ENCODE measurements at regions not wholly inside any gene's neighbourhood (a gene's known extent, or its start where the extent isn't known, plus 50 kb on each side); places are given as distances from the start of the nearest gene placed in this dataset.

- no peak for TF ChIP-seq CTCF (IDR thresholded peaks at IDR 0.05; ENCODE audit: insufficient read depth, low read length)
- TF ChIP-seq, protein P1, sequence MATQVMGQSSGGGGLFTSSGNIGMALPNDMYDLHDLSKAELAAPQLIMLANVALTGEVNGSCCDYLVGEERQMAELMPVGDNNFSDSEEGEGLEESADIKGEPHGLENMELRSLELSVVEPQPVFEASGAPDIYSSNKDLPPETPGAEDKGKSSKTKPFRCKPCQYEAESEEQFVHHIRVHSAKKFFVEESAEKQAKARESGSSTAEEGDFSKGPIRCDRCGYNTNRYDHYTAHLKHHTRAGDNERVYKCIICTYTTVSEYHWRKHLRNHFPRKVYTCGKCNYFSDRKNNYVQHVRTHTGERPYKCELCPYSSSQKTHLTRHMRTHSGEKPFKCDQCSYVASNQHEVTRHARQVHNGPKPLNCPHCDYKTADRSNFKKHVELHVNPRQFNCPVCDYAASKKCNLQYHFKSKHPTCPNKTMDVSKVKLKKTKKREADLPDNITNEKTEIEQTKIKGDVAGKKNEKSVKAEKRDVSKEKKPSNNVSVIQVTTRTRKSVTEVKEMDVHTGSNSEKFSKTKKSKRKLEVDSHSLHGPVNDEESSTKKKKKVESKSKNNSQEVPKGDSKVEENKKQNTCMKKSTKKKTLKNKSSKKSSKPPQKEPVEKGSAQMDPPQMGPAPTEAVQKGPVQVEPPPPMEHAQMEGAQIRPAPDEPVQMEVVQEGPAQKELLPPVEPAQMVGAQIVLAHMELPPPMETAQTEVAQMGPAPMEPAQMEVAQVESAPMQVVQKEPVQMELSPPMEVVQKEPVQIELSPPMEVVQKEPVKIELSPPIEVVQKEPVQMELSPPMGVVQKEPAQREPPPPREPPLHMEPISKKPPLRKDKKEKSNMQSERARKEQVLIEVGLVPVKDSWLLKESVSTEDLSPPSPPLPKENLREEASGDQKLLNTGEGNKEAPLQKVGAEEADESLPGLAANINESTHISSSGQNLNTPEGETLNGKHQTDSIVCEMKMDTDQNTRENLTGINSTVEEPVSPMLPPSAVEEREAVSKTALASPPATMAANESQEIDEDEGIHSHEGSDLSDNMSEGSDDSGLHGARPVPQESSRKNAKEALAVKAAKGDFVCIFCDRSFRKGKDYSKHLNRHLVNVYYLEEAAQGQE (IDR thresholded peaks at IDR 0.05; ENCODE audit: insufficient replicate concordance, low read depth), result no peak
- no peak for TF ChIP-seq SPI1 (IDR thresholded peaks at IDR 0.05; ENCODE audit: borderline replicate concordance, low read depth)
- TF ChIP-seq GABPA (IDR thresholded peaks at IDR 0.05; ENCODE audit: low read depth), result no peak
Measured at GRCh38 chr14:98366429-98366828, 905.6 kb downstream of the BCL11B start.
